ENCODE measurements at regions not wholly inside any gene's neighbourhood (a gene's known extent, or its start where the extent isn't known, plus 50 kb on each side); places are given as distances from the start of the nearest gene placed in this dataset.
"Not testable (repeated sequence)": the region's sequence is repeated elsewhere in the genome, so short reads cannot be mapped to it uniquely, and the experiment has no call there.

- Mint-ChIP-seq H3K4me3 (no peak overlapping the region), H3K27me3 (peaks cover 18% of the 10 kb centered on the region), H3K36me3 (ENCODE audit: insufficient read depth) (no peaks in the 10 kb centered on the region), H3K27ac (ENCODE audit: low read depth) (no peak overlapping the region), H3K9me3 (peaks cover 6% of the 10 kb centered on the region), H3K4me1 (no peaks in the 10 kb centered on the region)
- DNase-seq (ENCODE audit: low spot score in 2 of 2) (no peak), ATAC-seq (replicated peaks; ENCODE audit: extremely low read depth, poor library complexity, severe bottlenecking) (no peak)
These were observed 632.9 kb upstream of the C16orf82 start for GRCh38 chr16:26433807-26434206.

GRCh38 chr16:26441178-26441577 lies 625.5 kb upstream of the C16orf82 start:
- H3K27ac Mint-ChIP-seq (ENCODE audit: low read depth): no peak overlapping the region
- H3K4me3 Mint-ChIP-seq: no peak overlapping the region
- no peaks in the 10 kb centered on the region for H3K36me3 Mint-ChIP-seq (ENCODE audit: insufficient read depth)
- H3K9me3 Mint-ChIP-seq: no peaks in the 10 kb centered on the region
- no peaks in the 10 kb centered on the region for H3K4me1 Mint-ChIP-seq
- DNase-seq (ENCODE audit: low spot score in 2 of 2) (no peak), ATAC-seq (replicated peaks; ENCODE audit: extremely low read depth, poor library complexity, severe bottlenecking) (no peak)
- H3K27me3 Mint-ChIP-seq: peaks cover 32% of the 10 kb centered on the region

- ATAC-seq (replicated peaks; ENCODE audit: extremely low read depth, poor library complexity, severe bottlenecking) (no peak), DNase-seq (ENCODE audit: low spot score in 2 of 2) (no peak)
- H3K9me3 Mint-ChIP-seq: no peaks in the 10 kb centered on the region
- no peaks in the 10 kb centered on the region for H3K36me3 Mint-ChIP-seq (ENCODE audit: insufficient read depth)
- no peaks in the 10 kb centered on the region for H3K4me1 Mint-ChIP-seq
- H3K27ac Mint-ChIP-seq (ENCODE audit: low read depth): no peak overlapping the region
- H3K27me3 Mint-ChIP-seq: peaks cover 21% of the 10 kb centered on the region
- no peak overlapping the region for H3K4me3 Mint-ChIP-seq
These were observed 624.4 kb upstream of the C16orf82 start for GRCh38 chr16:26442321-26442720.

- Mint-ChIP-seq H3K4me1 (no peaks in the 10 kb centered on the region), H3K4me3 (no peak overlapping the region), H3K27ac (ENCODE audit: low read depth) (no peak overlapping the region), H3K27me3 (no peaks in the 10 kb centered on the region), H3K9me3 (no peaks in the 10 kb centered on the region), H3K36me3 (ENCODE audit: insufficient read depth) (no peaks in the 10 kb centered on the region)
- DNase-seq (ENCODE audit: low spot score in 2 of 2) (no peak), ATAC-seq (replicated peaks; ENCODE audit: extremely low read depth, poor library complexity, severe bottlenecking) (no peak)
These were observed 619.2 kb upstream of the C16orf82 start for GRCh38 chr16:26447570-26447969.

GRCh38 chr16:26453215-26453614 lies 613.5 kb upstream of the C16orf82 start:
- no peak for ATAC-seq (replicated peaks; ENCODE audit: extremely low read depth, poor library complexity, severe bottlenecking)
- Mint-ChIP-seq H3K4me3 (no peak overlapping the region), H3K4me1 (no peaks in the 10 kb centered on the region), H3K27ac (ENCODE audit: low read depth) (no peak overlapping the region), H3K27me3 (peaks cover 9% of the 10 kb centered on the region), H3K9me3 (no peaks in the 10 kb centered on the region), H3K36me3 (ENCODE audit: insufficient read depth) (no peaks in the 10 kb centered on the region)
- DNase-seq (ENCODE audit: low spot score in 2 of 2): no peak

DNA sequence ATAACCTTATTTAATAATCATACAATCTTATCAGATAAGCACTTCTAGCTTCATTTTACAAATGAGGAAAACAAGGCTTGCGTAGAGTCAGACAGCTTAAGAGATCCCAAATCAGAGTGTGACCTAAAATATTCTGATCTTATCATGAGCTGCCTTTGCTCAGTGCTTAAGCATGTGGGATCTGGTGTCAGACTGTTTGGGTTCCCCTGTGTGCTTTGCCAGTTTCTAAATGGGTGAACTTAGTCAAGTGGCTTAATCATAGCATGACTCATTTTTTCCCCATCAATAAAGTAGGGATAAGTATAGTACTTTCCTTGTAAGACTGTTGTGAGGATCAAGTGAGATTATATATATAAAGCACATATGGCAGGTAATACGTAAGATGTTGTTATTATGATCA lies 612.6 kb upstream of the C16orf82 start:
- Mint-ChIP-seq H3K27me3 (peaks cover 9% of the 10 kb centered on the region), H3K27ac (ENCODE audit: low read depth) (no peak overlapping the region), H3K4me3 (no peak overlapping the region), H3K4me1 (no peaks in the 10 kb centered on the region), H3K36me3 (ENCODE audit: insufficient read depth) (peaks cover 2% of the 10 kb centered on the region), H3K9me3 (no peaks in the 10 kb centered on the region)
- no peak for ATAC-seq (replicated peaks; ENCODE audit: extremely low read depth, poor library complexity, severe bottlenecking)
- DNase-seq (ENCODE audit: low spot score in 2 of 2): no peak

DNA sequence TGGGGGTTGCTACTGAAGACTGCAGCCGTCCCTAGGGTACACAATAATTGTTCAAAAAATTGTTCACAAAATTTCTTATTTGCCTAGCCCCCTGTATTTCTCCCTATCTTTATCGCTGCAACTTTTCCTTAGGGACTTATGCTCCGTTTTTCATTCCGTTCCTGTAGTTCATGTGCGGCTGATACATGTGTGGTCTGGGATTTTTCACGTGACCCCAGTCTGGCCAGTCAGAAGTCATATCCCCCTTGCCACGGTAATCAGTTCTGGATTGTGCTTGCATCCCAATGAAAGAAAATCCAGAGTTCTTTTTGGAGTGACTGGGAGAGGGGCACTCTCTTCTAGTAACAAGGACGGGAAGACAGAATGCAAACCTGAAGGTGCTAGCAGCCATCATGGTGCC lies 610.7 kb upstream of the C16orf82 start:
- Mint-ChIP-seq H3K9me3 (no peaks in the 10 kb centered on the region), H3K4me3 (no peak overlapping the region), H3K27ac (ENCODE audit: low read depth) (no peak overlapping the region), H3K27me3 (peaks cover 9% of the 10 kb centered on the region), H3K36me3 (ENCODE audit: insufficient read depth) (peaks cover 2% of the 10 kb centered on the region), H3K4me1 (no peaks in the 10 kb centered on the region)
- ATAC-seq (replicated peaks; ENCODE audit: extremely low read depth, poor library complexity, severe bottlenecking): no peak
- no peak for DNase-seq (ENCODE audit: low spot score in 2 of 2)

DNA sequence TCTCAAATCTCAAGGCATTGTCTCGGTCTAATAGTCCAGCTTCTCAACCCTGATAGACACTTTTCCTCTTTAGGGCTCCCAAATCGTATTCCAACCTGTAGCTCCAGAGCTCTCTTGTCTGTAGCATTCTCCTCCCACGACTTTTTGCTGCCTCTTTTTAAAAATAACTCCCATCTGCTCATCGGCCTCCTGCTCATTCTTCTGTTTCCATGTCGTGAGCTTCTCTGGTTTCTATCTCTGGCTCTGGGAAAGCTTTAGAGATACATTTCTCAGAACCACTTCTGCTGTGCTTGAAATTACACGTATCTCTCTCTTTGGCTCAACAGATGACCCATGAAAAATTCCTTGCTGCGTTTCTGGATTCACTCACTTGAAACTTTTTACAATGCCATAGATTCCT lies 609.6 kb upstream of the C16orf82 start:
- H3K36me3 Mint-ChIP-seq (ENCODE audit: insufficient read depth): peaks cover 2% of the 10 kb centered on the region
- no peaks in the 10 kb centered on the region for H3K4me1 Mint-ChIP-seq
- peaks cover 10% of the 10 kb centered on the region for H3K27me3 Mint-ChIP-seq
- ATAC-seq (replicated peaks; ENCODE audit: extremely low read depth, poor library complexity, severe bottlenecking): no peak
- no peaks in the 10 kb centered on the region for H3K9me3 Mint-ChIP-seq
- H3K4me3 Mint-ChIP-seq: no peak overlapping the region
- DNase-seq (ENCODE audit: low spot score in 2 of 2): no peak
- H3K27ac Mint-ChIP-seq (ENCODE audit: low read depth): no peak overlapping the region

- DNase-seq (ENCODE audit: low spot score in 2 of 2) (no peak), ATAC-seq (replicated peaks; ENCODE audit: extremely low read depth, poor library complexity, severe bottlenecking) (no peak)
- Mint-ChIP-seq H3K4me1 (no peaks in the 10 kb centered on the region), H3K27ac (ENCODE audit: low read depth) (no peak overlapping the region), H3K36me3 (ENCODE audit: insufficient read depth) (peaks cover 2% of the 10 kb centered on the region), H3K4me3 (no peak overlapping the region), H3K9me3 (no peaks in the 10 kb centered on the region), H3K27me3 (peaks cover 18% of the 10 kb centered on the region)
These were observed 608.8 kb upstream of the C16orf82 start for GRCh38 chr16:26457882-26458281.

- no peak overlapping the region for H3K27ac Mint-ChIP-seq (ENCODE audit: low read depth)
- H3K9me3 Mint-ChIP-seq: peaks cover 6% of the 10 kb centered on the region
- no peak for DNase-seq (ENCODE audit: low spot score in 2 of 2)
- H3K4me1 Mint-ChIP-seq: no peaks in the 10 kb centered on the region
- H3K36me3 Mint-ChIP-seq (ENCODE audit: insufficient read depth): no peaks in the 10 kb centered on the region
- ATAC-seq (replicated peaks; ENCODE audit: extremely low read depth, poor library complexity, severe bottlenecking): no peak
- peaks cover 62% of the 10 kb centered on the region for H3K27me3 Mint-ChIP-seq
- H3K4me3 Mint-ChIP-seq: no peak overlapping the region
These were observed 602.0 kb upstream of the C16orf82 start for GRCh38 chr16:26464576-26465266.

DNA sequence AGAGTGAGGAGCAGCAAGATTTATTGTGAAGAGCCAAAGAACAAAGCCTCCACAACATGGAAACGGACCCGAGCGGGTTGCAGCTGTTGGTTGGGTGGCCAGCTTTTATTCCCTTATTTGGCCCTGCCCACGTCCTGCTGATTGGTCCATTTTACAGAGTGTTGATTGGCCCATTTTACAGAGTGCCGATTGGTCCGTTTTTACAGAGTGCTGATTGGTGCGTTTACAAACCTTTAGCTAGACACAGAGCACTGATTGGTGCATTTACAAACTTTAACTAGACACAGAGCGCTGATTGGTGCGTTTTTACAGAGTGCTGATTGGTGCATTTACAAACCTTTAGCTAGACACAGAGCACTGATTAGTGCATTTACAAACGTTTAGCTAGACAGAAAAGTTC lies 592.3 kb upstream of the C16orf82 start:
- not testable (repeated sequence) for H3K27ac Mint-ChIP-seq (ENCODE audit: low read depth); ATAC-seq (replicated peaks; ENCODE audit: extremely low read depth, poor library complexity, severe bottlenecking); H3K36me3 Mint-ChIP-seq (ENCODE audit: insufficient read depth); H3K4me3 Mint-ChIP-seq; H3K4me1 Mint-ChIP-seq; DNase-seq (ENCODE audit: low spot score in 2 of 2)
- Mint-ChIP-seq H3K27me3 (peaks cover 18% of the 10 kb centered on the region), H3K9me3 (peaks cover 14% of the 10 kb centered on the region)

GRCh38 chr16:26475596-26475995 lies 591.1 kb upstream of the C16orf82 start:
- Mint-ChIP-seq H3K9me3 (peaks cover 16% of the 10 kb centered on the region), H3K4me1 (no peaks in the 10 kb centered on the region), H3K4me3 (no peak overlapping the region), H3K27me3 (peaks cover 15% of the 10 kb centered on the region), H3K36me3 (ENCODE audit: insufficient read depth) (no peaks in the 10 kb centered on the region), H3K27ac (ENCODE audit: low read depth) (no peak overlapping the region)
- no peak for ATAC-seq (replicated peaks; ENCODE audit: extremely low read depth, poor library complexity, severe bottlenecking)
- no peak for DNase-seq (ENCODE audit: low spot score in 2 of 2)

DNA sequence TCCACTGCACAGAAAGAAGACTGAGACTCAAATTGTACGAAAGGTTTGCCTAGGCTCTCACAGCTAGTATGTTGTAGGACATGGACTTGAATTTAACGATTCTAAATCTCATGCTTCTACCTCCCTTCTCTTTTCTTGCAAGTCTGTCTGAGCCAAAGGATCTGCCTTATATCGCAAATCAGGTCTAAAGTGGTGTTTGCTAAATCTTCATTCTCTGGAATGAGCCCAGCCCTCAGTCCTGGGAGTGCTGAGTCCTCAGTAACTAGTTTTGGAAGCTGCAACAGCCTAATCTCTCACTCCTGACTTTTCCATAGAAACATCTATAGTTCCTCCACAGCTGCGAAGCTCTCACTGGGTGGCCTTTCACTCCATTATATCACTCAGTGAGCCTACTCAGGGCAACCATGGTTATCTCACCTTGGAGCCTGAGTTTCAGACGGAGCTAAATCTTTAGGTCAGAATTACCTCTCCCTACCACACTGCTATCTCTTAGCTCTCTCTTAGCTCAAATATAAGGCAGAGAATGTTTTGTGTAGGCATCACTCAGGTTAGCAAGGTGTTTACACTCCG lies 575.5 kb upstream of the C16orf82 start:
- peaks cover 51% of the 10 kb centered on the region for H3K27me3 Mint-ChIP-seq
- H3K4me3 Mint-ChIP-seq: no peak overlapping the region
- H3K36me3 Mint-ChIP-seq (ENCODE audit: insufficient read depth): no peaks in the 10 kb centered on the region
- ATAC-seq (replicated peaks; ENCODE audit: extremely low read depth, poor library complexity, severe bottlenecking): no peak
- H3K27ac Mint-ChIP-seq (ENCODE audit: low read depth): no peak overlapping the region
- no peaks in the 10 kb centered on the region for H3K9me3 Mint-ChIP-seq
- H3K4me1 Mint-ChIP-seq: no peaks in the 10 kb centered on the region
- DNase-seq (ENCODE audit: low spot score in 2 of 2): no peak

All from central memory CD8-positive, alpha-beta T cell (primary cell).